ENCODE measurements at regions not wholly inside any gene's neighbourhood (a gene's known extent, or its start where the extent isn't known, plus 50 kb on each side); places are given as distances from the start of the nearest gene placed in this dataset.

DNA sequence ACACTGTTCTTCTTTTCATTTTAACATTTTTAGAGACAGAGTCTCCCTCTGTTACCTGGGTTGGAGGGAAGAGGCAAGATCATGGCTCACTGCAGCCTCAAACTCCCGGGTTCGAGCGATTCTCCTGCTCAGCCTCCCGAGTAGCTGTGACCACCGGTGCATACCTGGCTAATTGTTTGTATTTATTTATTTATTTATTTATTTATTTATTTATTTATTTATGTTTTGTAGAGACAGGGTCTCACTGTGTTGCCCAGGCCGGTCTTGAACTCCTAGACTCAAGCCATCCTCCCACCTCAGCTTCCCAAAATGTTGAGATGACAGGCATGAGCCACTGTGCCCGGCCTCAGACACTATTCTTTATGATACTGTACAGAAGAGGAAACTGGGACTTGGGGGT, 1176.6 kb upstream of the AUTS2 start:
- TF ChIP-seq, protein P1, sequence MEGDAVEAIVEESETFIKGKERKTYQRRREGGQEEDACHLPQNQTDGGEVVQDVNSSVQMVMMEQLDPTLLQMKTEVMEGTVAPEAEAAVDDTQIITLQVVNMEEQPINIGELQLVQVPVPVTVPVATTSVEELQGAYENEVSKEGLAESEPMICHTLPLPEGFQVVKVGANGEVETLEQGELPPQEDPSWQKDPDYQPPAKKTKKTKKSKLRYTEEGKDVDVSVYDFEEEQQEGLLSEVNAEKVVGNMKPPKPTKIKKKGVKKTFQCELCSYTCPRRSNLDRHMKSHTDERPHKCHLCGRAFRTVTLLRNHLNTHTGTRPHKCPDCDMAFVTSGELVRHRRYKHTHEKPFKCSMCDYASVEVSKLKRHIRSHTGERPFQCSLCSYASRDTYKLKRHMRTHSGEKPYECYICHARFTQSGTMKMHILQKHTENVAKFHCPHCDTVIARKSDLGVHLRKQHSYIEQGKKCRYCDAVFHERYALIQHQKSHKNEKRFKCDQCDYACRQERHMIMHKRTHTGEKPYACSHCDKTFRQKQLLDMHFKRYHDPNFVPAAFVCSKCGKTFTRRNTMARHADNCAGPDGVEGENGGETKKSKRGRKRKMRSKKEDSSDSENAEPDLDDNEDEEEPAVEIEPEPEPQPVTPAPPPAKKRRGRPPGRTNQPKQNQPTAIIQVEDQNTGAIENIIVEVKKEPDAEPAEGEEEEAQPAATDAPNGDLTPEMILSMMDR (IDR thresholded peaks at IDR 0.05): no peak
- no peak for DNase-seq
- no peaks in the 10 kb centered on the region for H3K4me1 ChIP-seq
- intact Hi-C loops (cut with DNase I): no loop called here
- H3K36me3 ChIP-seq: no peaks in the 10 kb centered on the region
- no peaks in the 10 kb centered on the region for H3K9me3 ChIP-seq
- no peaks in the 10 kb centered on the region for H3K27me3 ChIP-seq
- H3K27ac ChIP-seq: no peak overlapping the region
- no peak overlapping the region for H3K9ac ChIP-seq (ENCODE audit: low read depth in 2 of 2, low read length in 2 of 2)
- H3K4me3 ChIP-seq: no peak overlapping the region

DNA sequence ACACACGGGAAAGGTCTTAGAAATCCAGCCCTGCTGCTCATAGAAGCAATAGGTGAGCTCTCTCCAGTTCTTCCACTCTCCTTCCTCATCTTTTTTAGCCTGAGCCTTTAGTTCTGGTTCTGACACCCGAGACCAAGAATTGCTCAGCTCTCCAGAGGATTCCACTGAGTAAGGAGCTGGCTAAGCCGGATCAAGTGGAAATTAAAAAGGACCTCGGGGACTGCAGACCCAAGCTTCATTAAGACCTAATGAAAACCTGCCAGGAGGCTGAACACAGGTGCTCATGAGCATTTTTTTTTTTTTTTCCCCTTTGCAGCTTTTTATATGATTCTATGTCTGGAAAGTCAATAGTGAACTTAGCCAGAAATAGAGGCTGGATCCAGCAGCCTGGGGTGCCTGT, 1176.0 kb upstream of the AUTS2 start:
- no peaks in the 10 kb centered on the region for H3K4me1 ChIP-seq
- no peaks in the 10 kb centered on the region for H3K27me3 ChIP-seq
- TF ChIP-seq, protein P1 (IDR thresholded peaks at IDR 0.05): no peak
- H3K4me3 ChIP-seq: no peak overlapping the region
- no peak for DNase-seq
- H3K9me3 ChIP-seq: no peaks in the 10 kb centered on the region
- H3K27ac ChIP-seq: no peak overlapping the region
- intact Hi-C loops (cut with DNase I): no loop called here
- no peaks in the 10 kb centered on the region for H3K36me3 ChIP-seq
- no peak overlapping the region for H3K9ac ChIP-seq (ENCODE audit: low read depth in 2 of 2, low read length in 2 of 2)

DNA sequence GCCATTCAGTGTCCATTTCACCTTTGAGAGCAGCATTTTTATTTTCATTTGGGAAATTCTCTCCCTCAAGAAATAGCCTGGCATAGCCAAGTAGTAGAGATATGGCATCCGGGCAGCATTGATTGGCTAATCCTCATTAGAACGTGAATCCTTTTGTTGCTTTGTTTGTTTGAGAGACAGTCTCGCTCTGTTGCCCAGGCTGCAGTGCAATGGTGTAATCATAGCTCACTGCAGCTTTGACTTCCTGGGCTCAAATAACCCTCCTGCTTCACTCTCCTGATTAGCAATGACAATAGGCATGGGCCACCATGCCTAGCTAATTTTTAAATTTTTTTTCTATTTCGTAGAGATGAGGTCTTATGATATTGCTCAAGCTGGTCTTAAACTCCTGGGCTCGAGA, 1174.9 kb upstream of the AUTS2 start:
- H3K4me1 ChIP-seq: no peaks in the 10 kb centered on the region
- no peaks in the 10 kb centered on the region for H3K36me3 ChIP-seq
- TF ChIP-seq, protein P1 (IDR thresholded peaks at IDR 0.05): no peak
- H3K27ac ChIP-seq: no peak overlapping the region
- intact Hi-C loops (cut with DNase I): no loop called here
- H3K9ac ChIP-seq (ENCODE audit: low read depth in 2 of 2, low read length in 2 of 2): no peak overlapping the region
- H3K9me3 ChIP-seq: no peaks in the 10 kb centered on the region
- no peak overlapping the region for H3K4me3 ChIP-seq
- DNase-seq: no peak
- H3K27me3 ChIP-seq: no peaks in the 10 kb centered on the region

DNA sequence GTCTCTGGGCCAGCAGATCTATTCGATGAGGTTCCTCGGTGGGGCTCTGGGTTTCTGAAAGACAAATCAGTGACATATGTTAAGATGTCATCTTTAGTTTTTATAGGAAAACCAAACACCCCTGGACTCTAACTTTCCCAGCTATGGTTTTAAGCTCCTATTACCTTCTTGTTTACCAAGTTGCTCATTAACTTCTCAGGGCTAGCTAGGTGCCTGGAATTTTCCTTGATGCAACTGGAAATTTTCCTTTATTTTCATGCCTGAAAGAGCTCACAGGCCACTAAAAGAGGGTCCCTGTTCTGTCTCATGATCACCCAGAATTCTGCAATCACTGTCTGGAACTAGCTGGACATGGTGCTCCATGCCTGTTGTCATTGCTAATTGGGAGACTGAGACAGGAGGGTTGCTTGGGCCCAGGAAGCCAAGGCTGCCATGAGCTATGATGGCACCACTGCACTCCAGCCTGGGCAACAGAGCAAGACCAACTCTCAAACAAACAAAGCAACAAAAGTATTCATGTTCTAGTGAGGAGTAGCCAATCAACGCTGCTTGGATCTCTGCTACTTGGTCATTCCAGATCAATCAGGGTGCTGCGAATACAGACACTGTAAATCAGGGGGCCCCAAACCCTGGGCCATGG, 1173.5 kb upstream of the AUTS2 start:
- Histone ChIP-seq H3K27me3 (no peaks in the 10 kb centered on the region), H3K4me3 (no peak overlapping the region), H3K36me3 (no peaks in the 10 kb centered on the region), H3K4me1 (no peaks in the 10 kb centered on the region), H3K9me3 (no peaks in the 10 kb centered on the region), H3K27ac (no peak overlapping the region), H3K9ac (ENCODE audit: low read depth in 2 of 2, low read length in 2 of 2) (no peak overlapping the region)
- no peak for DNase-seq
- TF ChIP-seq, protein P1 (IDR thresholded peaks at IDR 0.05): no peak
- intact Hi-C loops (cut with DNase I): no loop called here

DNA sequence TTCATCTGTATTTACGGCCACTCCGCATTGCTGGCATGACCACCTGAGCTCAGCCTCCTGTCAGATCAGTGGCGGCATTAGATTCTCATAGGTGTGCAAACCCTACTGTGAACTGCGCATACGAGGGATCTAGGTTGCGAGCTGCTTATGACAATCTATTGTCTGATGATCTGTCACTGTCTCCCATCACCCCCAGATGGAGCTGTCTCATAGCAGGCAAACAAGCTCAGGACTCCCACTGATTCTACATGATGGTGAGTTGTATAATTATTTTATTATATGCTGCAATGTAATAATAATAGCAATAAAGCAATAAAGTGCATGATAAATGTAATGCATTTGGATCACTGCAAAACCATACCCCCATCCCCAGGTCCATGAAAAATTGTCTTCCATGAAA, 1172.9 kb upstream of the AUTS2 start:
- no peak overlapping the region for H3K4me3 ChIP-seq
- intact Hi-C loops (cut with DNase I): no loop called here
- no peaks in the 10 kb centered on the region for H3K9me3 ChIP-seq
- H3K4me1 ChIP-seq: no peaks in the 10 kb centered on the region
- no peak for DNase-seq
- TF ChIP-seq, protein P1 (IDR thresholded peaks at IDR 0.05): no peak
- no peaks in the 10 kb centered on the region for H3K36me3 ChIP-seq
- H3K27ac ChIP-seq: no peak overlapping the region
- no peak overlapping the region for H3K9ac ChIP-seq (ENCODE audit: low read depth in 2 of 2, low read length in 2 of 2)
- no peaks in the 10 kb centered on the region for H3K27me3 ChIP-seq

Data from colonic mucosa (tissue), 4 donors.